HG02623 (cell line): ENCODE measurements at regions not wholly inside any gene's neighbourhood (a gene's known extent, or its start where the extent isn't known, plus 50 kb on each side); places are given as distances from the start of the nearest gene placed in this dataset.

Source experiments
- ATAC-seq: cut with Tn5 transposase; IDR thresholded peaks from one replicate; pipeline ENCODE4 v1.9.1; 2021; ENCODE audit warnings: moderate library complexity; ENCODE audit not compliant: unreplicated experiment

DNA sequence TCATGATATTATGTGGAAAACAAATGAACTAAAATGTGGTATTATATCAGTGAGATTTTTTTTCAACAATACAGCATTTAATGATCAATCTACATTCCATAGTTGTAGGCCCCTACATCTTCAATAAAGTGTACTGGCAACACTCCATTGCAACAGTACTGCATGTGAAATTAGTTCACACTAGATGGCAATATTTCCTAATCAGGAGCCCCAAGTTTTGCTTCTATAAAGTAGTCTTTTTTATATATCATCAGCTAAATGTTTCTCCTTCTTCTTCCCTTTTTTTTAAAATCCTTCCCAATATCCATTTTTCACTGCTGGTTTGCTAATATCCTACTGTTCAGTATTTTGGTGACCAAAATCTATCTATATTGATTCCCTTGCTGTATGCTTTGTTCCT, 528.3 kb upstream of the ATXN8OS start:
- no peak for ATAC-seq

DNA sequence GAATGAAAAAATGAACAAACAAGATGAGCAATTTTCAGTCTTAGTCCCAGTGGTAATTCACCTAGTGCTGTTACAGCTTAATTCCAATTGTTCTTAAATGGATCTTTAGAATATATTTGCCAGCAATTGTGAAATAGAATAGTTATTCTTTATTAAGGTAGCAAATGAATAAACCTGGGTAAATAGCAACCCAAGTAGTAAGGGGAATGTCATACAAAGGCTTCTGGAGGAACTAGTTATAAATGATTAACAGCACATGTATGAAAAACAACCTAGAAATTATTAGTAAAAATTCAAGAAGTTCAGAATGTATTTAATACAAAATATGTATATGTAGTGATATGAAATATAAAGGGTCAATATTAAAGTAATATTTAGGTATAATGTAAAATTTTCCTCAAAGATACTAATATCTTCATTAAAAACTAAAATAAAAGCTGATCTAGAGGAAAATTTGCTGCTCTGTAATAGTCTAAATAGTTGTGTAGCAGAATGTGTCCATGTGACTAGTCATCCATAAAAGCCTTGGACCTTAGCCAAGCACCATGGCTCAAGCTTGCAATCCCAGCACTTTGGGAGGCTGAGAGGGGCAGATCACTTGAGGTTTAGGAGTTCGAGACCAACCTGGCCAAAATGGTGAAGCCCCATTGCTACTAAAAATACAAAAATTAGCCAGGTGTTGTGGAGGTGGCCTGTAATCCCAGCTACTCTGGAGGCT, 535.9 kb upstream of the ATXN8OS start:
- no peak for ATAC-seq

DNA sequence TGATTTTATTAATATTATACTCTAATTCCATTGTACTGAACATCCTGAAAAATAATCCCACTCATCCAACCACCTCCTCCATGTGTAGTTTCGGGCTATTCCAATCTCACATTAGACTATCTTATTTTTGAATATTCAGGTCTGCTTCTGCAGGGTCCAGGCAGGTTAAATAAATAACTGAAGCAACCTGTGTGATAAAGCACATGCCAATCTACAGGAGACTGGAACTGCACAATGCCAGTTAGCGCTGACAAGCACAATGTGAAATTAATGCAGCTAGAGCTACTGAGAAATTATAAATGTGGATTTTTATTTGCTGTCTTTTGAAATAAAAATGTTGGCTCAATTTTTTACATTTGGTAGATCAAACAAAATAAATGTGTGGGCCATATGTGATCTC, 540.1 kb upstream of the ATXN8OS start:
- ATAC-seq = no peak

DNA sequence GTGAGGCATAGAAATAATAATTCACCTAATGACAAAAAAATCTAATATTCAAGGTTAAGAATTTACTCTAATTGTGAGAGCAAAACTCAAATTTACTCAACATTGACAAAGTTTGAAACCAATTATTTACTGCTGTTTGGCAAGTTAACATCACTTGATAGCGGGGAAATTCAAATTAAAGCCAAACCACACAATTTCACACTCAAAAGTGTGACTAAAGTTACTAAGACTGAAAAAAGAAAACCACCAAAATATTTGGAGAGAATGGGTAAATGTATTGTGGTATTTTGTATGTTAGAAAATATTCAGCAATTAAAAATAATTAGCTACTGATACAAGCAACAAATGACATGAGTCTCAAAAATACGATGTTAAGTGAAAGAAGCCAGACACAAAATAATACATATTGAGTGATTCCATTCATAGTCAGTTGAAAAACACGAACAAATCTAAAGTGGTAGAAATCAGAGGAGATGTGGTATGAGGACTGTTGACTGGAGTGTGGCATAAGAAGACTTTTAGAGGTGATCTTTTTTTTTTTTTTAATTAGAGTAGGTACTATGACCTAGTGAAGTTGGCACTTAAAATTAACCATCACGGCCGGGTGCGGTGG, 541.4 kb upstream of the ATXN8OS start:
- no peak for ATAC-seq

DNA sequence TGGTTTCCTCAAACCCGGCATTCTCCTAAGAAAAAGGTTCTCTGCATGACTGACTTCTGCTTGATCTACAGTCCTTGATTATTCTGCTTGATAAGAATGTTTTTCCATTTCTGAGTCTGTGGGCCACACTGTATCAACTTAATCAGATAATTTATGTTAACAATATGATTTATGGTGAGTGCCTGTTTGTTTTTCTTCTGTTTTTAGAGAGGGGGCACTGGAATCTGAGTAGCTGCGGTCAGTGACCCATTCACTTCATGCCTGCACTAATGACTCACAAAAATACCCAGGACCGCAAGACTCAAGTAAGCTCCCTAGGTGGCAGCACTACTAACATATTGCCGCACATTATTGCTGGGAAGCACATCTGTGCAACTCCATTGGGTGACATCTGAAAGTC, 542.3 kb upstream of the ATXN8OS start:
- peak; percentile 83 for ATAC-seq

DNA sequence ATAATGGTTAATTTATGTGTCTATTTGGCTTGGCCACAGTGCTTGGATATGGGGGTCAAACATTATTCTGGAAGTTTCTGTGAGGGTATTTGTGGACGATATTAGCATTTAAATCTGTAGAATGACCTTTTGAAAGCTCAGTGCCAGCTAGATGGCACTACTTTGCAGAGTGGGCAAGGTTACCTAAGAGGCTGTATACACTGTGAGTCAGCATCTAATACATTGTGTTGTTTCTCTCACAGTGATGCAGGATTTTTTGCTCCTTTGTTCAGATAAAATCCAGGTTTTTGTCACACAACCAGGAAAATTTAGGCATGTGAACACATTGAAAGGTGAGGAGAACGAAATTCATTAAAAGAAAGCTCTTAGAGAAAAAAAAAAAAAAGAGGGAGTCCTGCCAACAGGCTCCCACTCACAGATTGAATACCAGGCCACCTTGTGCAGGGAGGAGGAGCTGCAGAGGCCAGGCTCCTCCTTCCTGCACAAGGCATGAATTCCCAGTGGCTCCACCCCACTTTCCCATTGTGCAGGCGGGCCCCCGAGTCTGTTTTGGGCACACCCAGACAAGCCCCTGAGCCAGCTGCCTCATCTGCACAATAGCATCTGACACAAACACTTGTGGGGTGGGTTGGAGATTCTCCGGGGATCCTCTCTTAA, 551.0 kb upstream of the ATXN8OS start:
- no peak for ATAC-seq

DNA sequence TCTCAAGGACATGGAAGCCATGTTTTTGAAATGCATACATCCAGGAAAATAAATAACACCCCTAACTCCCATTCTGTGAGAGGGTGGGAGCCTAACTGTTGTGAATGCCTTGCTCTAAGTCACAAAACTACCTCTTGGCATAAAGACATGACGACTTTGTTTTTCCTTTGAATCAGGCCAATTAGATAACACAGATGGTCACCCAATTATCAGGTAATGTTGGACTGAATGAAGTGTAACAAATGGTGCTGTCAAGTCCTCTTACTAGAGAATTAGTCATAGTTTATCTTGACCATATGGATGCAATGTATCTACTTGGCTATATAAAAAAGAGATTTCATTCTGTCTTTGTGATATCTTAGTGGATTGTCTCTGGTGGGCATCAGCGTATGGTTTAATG, 553.6 kb upstream of the ATXN8OS start:
- no peak for ATAC-seq

DNA sequence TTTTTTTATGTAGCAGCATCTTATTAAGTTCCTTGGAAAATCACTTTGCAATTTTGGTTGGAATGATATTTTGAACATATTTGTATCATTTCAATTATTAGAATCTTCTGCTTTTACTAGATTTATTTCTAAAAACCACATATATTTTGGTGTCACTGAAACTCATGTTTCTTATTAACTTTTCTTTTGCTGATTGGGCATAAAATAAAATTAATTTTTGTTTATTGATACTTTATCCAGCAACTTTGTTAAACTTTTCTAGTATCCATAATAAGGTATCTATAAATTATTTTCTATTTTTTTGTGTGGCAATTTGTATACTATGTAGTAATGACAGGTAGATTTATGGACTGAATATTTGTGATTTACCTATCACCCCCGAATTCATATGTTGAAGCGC, 556.4 kb upstream of the ATXN8OS start:
- no peak for ATAC-seq

DNA sequence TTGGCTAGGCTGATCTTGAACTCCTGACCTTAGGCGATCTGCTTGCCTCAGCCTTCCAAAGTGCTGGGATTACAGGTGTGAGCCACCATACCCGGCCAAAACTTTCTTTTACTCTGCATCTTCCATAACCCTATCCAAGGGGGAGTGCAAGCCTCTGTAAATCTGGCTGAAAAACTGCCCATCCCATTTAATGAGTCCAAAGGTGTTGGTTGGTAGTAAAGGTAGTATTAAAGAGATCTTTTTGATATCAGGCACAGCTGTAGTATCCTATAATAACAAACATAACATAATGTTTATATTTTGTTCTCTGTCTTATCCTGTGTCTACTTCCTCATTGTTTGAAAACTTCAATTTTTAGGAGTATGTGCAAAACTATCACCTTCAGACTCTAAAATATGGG, 559.8 kb upstream of the ATXN8OS start:
- ATAC-seq = no peak

DNA sequence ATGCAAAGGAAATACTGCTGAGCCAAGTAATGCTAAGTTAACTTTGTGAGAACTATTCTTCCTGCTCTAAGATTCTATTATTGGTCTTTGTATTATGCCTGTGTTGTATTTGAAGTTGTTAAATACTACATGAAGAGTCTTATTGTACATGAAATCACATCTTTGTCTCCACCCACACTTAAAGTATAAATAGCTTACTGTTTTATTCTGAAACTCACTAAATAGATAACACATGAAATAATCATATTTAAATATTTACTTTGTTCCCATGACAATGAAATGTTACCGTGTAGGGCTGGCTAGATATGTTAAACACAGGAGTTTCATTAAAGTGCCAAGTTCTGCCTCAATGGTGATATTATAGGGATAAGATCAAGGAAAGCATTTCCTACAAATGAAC, 562.1 kb upstream of the ATXN8OS start:
- no peak for ATAC-seq

DNA sequence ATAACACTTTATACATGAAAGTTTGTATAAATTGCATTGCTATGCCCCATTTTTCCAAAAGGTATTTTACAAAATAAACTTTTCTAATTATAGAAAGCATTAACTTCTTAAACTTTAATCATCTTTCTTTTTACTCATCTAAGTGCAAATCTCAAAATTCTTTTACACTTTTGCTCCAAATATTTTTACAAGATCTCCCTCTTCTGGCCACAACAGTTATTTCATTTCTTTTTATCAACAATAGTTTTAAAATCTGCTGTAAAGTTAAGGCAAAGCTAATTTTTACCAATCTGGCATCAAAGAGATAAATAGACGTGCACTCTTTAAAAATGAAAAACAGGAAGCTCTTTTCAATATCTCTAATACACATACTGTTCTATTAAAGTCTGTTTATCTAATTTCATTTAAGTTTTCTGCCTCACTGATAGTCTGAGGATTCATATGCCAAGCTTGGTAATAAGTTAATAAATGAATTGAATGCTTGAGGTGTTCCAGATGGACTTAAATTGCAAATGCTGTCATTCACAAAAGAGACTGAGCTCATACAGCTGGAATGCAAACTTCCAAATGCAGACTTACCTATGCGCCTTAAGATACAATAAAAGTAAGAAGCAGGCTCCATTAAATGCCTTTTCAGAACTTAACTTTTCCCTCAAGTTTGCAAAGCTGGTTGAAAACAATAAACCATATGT, 583.0 kb upstream of the ATXN8OS start:
- no peak for ATAC-seq

DNA sequence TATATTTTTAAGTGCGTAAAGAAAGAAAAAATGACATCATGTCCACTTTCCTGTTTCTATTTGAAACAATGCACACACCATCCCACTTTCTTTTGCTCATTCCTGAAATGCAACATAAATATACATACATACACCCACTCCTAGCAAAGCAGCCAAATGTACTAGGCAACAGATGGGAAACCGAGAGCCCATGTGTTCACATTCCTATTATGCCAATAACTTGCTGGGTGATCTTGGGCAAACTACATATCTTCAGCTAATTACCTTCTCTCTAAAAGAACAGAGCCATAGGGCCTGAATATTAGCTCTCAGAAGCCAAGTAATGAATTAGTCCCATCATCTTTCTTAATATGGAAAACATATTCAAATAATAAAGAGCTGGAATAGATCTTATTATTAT, 610.6 kb upstream of the ATXN8OS start:
- ATAC-seq = no peak

DNA sequence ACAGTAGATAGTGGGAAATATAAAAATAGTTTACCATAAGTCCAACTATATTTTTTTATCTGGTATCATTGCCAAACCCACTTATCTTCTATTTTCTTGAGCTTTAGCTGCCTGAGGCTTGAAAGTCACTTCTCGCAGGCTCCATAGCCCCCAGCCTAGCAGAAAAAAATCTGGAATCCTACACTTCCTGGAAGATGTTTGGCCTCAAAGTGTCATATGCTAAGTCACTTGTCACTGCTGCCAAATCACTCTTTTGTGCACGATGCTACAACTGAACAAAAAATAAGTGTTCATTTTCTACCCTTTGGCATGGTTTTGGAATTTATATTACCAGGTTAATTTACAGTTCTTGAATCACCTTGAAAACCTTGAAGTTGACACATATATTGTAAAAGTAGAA, 612.5 kb upstream of the ATXN8OS start:
- no peak for ATAC-seq

DNA sequence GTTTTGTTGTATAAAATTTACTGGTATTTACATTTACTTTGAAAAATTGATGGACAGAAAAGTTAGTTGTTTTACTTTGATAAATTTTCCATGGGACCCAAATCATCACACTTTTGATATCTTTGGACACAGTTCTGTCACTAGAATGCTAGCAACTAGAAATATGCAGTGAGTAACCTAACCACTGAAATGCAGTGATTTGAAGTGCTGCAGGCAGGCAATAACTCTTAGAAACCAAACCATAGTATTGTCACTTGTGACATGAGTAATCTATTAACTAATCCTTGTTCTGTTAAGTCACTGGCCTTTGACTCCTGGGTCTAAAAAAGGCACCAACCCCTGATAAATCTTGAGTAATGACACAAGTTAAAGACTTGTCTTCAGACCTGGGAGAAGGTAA, 620.0 kb upstream of the ATXN8OS start:
- ATAC-seq = no peak

DNA sequence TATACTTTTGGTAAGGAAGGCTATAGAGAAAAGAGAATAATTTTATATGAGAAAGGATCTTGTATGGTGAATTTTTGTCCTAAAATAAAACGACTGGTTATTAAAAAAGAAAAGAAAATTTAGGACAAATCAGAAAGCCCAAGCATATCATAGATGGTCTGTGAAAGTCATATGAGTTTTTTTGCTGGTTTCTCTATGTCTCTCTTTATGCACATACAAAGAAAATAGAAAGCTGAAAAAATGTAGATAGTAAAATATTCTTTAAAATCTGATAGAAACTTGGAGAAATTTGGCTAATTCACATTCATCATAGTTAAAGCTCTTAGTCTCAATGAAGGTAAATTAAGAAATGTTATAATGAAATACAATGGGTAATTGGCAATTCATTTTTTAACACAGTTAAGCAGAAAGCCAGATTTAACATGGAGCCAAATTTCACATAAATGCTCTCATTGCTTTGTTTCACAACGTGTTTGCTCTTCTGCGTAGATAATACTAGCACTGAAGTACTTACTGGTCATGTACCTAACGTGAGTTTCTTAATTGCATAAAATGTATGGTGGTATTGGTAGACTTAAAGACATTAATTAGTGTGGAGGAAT, 621.5 kb upstream of the ATXN8OS start:
- ATAC-seq = no peak

DNA sequence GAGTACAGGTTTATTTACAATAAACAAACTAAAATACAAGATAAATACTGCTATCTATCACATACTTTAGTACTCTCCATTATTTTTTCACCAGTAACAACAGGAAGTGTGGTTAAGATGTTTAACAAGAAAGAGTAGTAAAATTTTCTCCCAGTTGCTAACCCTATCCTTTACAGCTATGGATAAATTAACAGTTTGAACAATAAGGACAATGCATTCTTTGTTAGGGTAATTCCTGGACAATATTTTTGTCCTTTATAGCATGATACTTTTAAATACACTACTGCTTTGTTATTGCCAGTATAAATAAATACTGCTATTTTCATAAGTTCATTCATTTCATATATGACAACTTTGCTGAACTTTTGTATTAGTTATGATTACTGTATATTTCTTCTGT, 630.2 kb upstream of the ATXN8OS start:
- no peak for ATAC-seq

DNA sequence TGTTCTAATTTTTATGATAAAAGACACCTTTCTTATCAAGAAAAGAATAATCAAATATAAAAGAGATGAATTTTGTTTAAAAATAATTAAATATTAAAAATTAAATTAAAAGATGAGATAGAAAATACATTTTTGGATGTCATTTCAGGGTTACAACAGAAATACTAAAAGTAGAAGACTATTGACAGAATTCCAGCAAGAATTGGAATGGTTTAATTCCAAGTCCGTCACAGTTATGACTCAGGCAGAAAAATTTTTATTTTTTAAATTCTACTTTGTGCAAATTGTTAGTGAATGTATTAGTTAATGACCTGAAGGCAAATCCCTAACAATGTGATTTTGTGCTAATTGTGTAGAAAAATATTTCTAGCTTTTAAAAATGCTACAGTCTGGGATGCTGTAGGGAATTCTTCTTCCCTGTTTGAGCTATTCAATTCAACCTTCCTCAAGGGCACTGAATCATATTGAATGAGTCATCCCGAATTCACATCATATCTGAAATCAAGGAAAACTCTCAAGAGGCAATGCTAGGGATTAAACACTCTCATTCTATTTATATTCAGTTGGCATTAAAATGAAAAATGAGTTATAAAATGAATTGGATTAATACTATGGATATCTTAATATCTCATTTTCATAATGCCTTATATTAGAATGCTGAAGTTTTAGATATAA, 633.5 kb upstream of the ATXN8OS start:
- no peak for ATAC-seq

DNA sequence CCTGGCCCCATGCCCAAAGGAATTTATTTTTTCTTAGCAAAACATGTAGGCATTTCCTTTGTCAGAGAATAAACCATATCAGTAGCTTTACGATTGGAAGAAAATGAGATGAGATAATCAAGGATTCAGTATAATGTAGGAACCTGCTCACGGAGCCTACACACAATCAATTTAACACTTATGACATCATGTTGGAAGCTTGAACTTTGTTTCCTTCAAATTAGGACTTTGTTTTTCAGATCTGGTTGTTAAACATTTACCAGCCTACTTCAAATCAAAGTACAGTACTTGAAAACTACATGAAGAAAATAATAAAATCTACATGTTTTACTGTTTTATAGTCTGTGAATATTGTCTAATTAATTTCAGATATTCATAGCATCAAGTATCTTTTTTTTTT, 639.0 kb upstream of the ATXN8OS start:
- ATAC-seq = no peak

DNA sequence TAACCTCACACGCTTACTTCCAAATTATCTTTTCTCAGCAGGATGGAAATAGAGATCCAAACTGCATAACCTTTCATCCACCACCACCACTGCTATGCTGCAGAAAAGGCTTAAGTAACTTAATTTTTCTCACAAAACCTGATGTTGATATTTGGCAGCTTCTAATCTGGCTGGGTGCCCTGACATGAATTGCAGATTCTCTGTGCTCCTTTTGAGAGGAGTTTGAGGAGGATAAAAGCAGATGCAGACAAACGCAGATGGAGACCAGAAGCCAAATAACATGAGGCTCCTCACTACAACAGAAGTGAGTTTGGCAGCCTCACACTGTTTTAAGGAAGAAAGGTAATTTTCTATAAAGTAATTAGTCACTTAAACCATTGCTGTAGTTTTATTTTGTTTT, 646.2 kb upstream of the ATXN8OS start:
- ATAC-seq = no peak

DNA sequence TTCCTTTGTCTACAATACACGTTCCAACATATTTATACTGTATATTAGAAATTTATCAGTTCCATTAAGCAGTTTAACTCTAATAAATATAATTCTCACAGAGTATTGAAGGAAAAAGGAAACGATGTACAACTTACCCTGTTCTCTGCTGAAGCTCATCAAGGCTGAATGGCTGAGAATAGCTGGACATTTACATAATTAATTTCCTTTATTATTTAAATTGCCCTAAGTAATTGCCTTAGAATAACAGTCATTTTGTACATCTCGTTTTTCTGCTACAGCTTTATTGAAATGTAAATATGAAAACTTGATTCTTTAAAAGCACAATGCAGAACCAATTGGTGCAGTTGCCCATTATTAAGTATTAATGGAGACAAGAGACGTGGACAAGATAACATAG, 648.3 kb upstream of the ATXN8OS start:
- no peak for ATAC-seq

DNA sequence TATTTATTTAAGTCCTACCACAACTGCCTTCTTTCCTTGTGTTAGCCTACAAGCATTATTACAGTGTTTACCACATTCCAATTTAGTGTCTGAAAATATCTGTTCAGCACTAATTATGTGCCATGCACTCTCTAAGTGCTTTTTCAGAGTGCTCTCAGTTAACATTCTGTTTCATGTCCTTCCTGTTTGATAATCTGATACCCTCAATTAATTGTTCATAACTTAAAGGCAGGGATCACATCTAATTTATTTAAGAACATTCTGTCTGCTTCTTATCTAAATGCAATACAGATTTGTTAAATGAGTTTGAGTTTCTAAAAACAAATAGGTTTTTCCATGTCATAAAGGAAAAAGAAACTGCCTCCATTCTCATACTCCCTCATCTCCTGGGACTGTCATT, 649.6 kb upstream of the ATXN8OS start:
- ATAC-seq = no peak
